GM19397 (cell line): ENCODE measurements at regions not wholly inside any gene's neighbourhood (a gene's known extent, or its start where the extent isn't known, plus 50 kb on each side); places are given as distances from the start of the nearest gene placed in this dataset.
"Not testable (repeated sequence)": the region's sequence is repeated elsewhere in the genome, so short reads cannot be mapped to it uniquely, and the experiment has no call there.

Source experiments
- ATAC-seq: cut with Tn5 transposase; IDR thresholded peaks from one replicate; pipeline ENCODE4 v1.9.1; 2021; ENCODE audit warnings: mild to moderate bottlenecking, moderate library complexity; ENCODE audit not compliant: unreplicated experiment

GRCh38 chr12:60184096-60184495, 588.3 kb downstream of the SLC16A7 start:
- no peak for ATAC-seq

GRCh38 chr12:60185060-60185459, 589.2 kb downstream of the SLC16A7 start:
- ATAC-seq, result no peak

GRCh38 chr12:60191271-60191670, 595.4 kb downstream of the SLC16A7 start:
- no peak for ATAC-seq

GRCh38 chr12:60191676-60192359, 596.0 kb downstream of the SLC16A7 start:
- ATAC-seq, result no peak

GRCh38 chr12:60194678-60195077, 598.8 kb downstream of the SLC16A7 start:
- no peak for ATAC-seq

- no peak for ATAC-seq
Observed at GRCh38 chr12:60195483-60195882, 599.7 kb downstream of the SLC16A7 start.

GRCh38 chr12:60196366-60196765, 600.5 kb downstream of the SLC16A7 start:
- ATAC-seq, result no peak

GRCh38 chr12:60197589-60197988, 601.8 kb downstream of the SLC16A7 start:
- ATAC-seq, result no peak

- ATAC-seq, result no peak
Observed at GRCh38 chr12:60201891-60202290, 606.1 kb downstream of the SLC16A7 start.

GRCh38 chr12:60205500-60205899, 609.7 kb downstream of the SLC16A7 start:
- ATAC-seq, result no peak

GRCh38 chr12:60209521-60209920, 613.7 kb downstream of the SLC16A7 start:
- no peak for ATAC-seq

GRCh38 chr12:60209933-60210332, 614.1 kb downstream of the SLC16A7 start:
- no peak for ATAC-seq

- ATAC-seq, result no peak
Observed at GRCh38 chr12:60210756-60211155, 614.9 kb downstream of the SLC16A7 start.

- ATAC-seq, result no peak
Observed at GRCh38 chr12:60211244-60211643, 615.4 kb downstream of the SLC16A7 start.

GRCh38 chr12:60212159-60213000, 616.6 kb downstream of the SLC16A7 start:
- no peak for ATAC-seq

- not testable (repeated sequence) for ATAC-seq
Observed at GRCh38 chr12:60213272-60213671, 617.4 kb downstream of the SLC16A7 start.

GRCh38 chr12:60216226-60216625, 620.4 kb downstream of the SLC16A7 start:
- ATAC-seq, result no peak

- no peak for ATAC-seq
Observed at GRCh38 chr12:60223242-60223641, 627.4 kb downstream of the SLC16A7 start.

GRCh38 chr12:60225216-60226000, 629.6 kb downstream of the SLC16A7 start:
- no peak for ATAC-seq

- no peak for ATAC-seq
Observed at GRCh38 chr12:60227916-60228315, 632.1 kb downstream of the SLC16A7 start.

- no peak for ATAC-seq
Observed at GRCh38 chr12:60230056-60230455, 634.2 kb downstream of the SLC16A7 start.
